ENCODE measurements at regions not wholly inside any gene's neighbourhood (a gene's known extent, or its start where the extent isn't known, plus 50 kb on each side); places are given as distances from the start of the nearest gene placed in this dataset.

- Histone ChIP-seq H3K9ac (ENCODE audit: low read depth, low read length) (no peak overlapping the region), H3K4me3 (ENCODE audit: low read depth, low read length) (no peak overlapping the region), H3K9me3 (ENCODE audit: control insufficient read depth, insufficient read depth, low read length) (no peaks in the 10 kb centered on the region), H3K27me3 (ENCODE audit: control insufficient read depth, insufficient read depth, low read length) (no peaks in the 10 kb centered on the region), H3K4me1 (ENCODE audit: control insufficient read depth, insufficient read depth, low read length) (no peaks in the 10 kb centered on the region), H3K36me3 (ENCODE audit: control insufficient read depth, insufficient read depth, low read length) (no peaks in the 10 kb centered on the region)
These were observed 58.8 kb upstream of the MKLN1 start for GRCh38 chr7:131268906-131269305.

GRCh38 chr7:131272086-131272485 lies 55.6 kb upstream of the MKLN1 start:
- no peak overlapping the region for H3K4me3 ChIP-seq (ENCODE audit: low read depth, low read length)
- H3K9me3 ChIP-seq (ENCODE audit: control insufficient read depth, insufficient read depth, low read length) = no peaks in the 10 kb centered on the region
- no peaks in the 10 kb centered on the region for H3K27me3 ChIP-seq (ENCODE audit: control insufficient read depth, insufficient read depth, low read length)
- no peaks in the 10 kb centered on the region for H3K36me3 ChIP-seq (ENCODE audit: control insufficient read depth, insufficient read depth, low read length)
- H3K9ac ChIP-seq (ENCODE audit: low read depth, low read length) = no peak overlapping the region
- no peaks in the 10 kb centered on the region for H3K4me1 ChIP-seq (ENCODE audit: control insufficient read depth, insufficient read depth, low read length)

- Histone ChIP-seq H3K9me3 (ENCODE audit: control insufficient read depth, insufficient read depth, low read length) (no peaks in the 10 kb centered on the region), H3K4me3 (ENCODE audit: low read depth, low read length) (no peak overlapping the region), H3K27me3 (ENCODE audit: control insufficient read depth, insufficient read depth, low read length) (no peaks in the 10 kb centered on the region), H3K4me1 (ENCODE audit: control insufficient read depth, insufficient read depth, low read length) (no peaks in the 10 kb centered on the region), H3K36me3 (ENCODE audit: control insufficient read depth, insufficient read depth, low read length) (no peaks in the 10 kb centered on the region), H3K9ac (ENCODE audit: low read depth, low read length) (no peak overlapping the region)
These were observed 52.7 kb upstream of the MKLN1 start for GRCh38 chr7:131274986-131275385.

GRCh38 chr7:131276190-131276589 lies 51.5 kb upstream of the MKLN1 start:
- Histone ChIP-seq H3K36me3 (ENCODE audit: control insufficient read depth, insufficient read depth, low read length) (no peaks in the 10 kb centered on the region), H3K4me3 (ENCODE audit: low read depth, low read length) (no peak overlapping the region), H3K9me3 (ENCODE audit: control insufficient read depth, insufficient read depth, low read length) (no peaks in the 10 kb centered on the region), H3K27me3 (ENCODE audit: control insufficient read depth, insufficient read depth, low read length) (no peaks in the 10 kb centered on the region), H3K4me1 (ENCODE audit: control insufficient read depth, insufficient read depth, low read length) (no peaks in the 10 kb centered on the region), H3K9ac (ENCODE audit: low read depth, low read length) (no peak overlapping the region)

GRCh38 chr7:131276748-131277147 lies 50.9 kb upstream of the MKLN1 start:
- no peaks in the 10 kb centered on the region for H3K36me3 ChIP-seq (ENCODE audit: control insufficient read depth, insufficient read depth, low read length)
- H3K9me3 ChIP-seq (ENCODE audit: control insufficient read depth, insufficient read depth, low read length) = no peaks in the 10 kb centered on the region
- H3K4me3 ChIP-seq (ENCODE audit: low read depth, low read length) = no peak overlapping the region
- H3K4me1 ChIP-seq (ENCODE audit: control insufficient read depth, insufficient read depth, low read length) = no peaks in the 10 kb centered on the region
- H3K9ac ChIP-seq (ENCODE audit: low read depth, low read length) = no peak overlapping the region
- H3K27me3 ChIP-seq (ENCODE audit: control insufficient read depth, insufficient read depth, low read length) = no peaks in the 10 kb centered on the region

Measured in iPS-15b (cell line).